HCT116 (cell line): ENCODE measurements at regions not wholly inside any gene's neighbourhood (a gene's known extent, or its start where the extent isn't known, plus 50 kb on each side); places are given as distances from the start of the nearest gene placed in this dataset.

Experiments
- EGR1 ChIP-seq: IDR thresholded peaks from 2 replicates; pipeline ENCODE4 v1.6.1; 2012; ENCODE audit warnings: low read depth
- POLR2A ChIP-seq: IDR thresholded peaks from 2 replicates; pipeline ENCODE4 v1.7.0; 2011; ENCODE audit warnings: borderline replicate concordance; ENCODE audit not compliant: insufficient read depth, insufficient read length; ENCODE audit errors: extremely low read depth
- POLR2AphosphoS5 ChIP-seq: IDR thresholded peaks from 2 replicates; pipeline ENCODE4 v1.6.1; 2011; ENCODE audit warnings: mild to moderate bottlenecking, low read depth, low read length, moderate library complexity
- ZNF274 ChIP-seq: fragments of 200-500 bp; sonication (Bioruptor generic); IDR thresholded peaks from 2 replicates; pipeline ENCODE4 v1.6.1; 2014; ENCODE audit warnings: mild to moderate bottlenecking, low read depth, low read length, inconsistent platforms
- TF ChIP-seq, protein P1 (sequence below), 3 experiments: fragments of 200-600 bp in 1 of 3; sonication (generic) in 1 of 3; IDR thresholded peaks in 2 of 3; conservative IDR thresholded peaks in 1 of 3; 2 replicates each; pipeline ENCODE4 v1.5.1; 2012 to 2017; ENCODE audit warnings: low read depth in 2 of 3, low read length in 2 of 3, antibody characterized with exemption in 1 of 3, borderline replicate concordance in 1 of 3, control low read depth in 1 of 3, mild to moderate bottlenecking in 1 of 3, mixed read lengths in 1 of 3, mixed run types in 1 of 3, moderate library complexity in 1 of 3; ENCODE audit not compliant: insufficient read depth in 1 of 3

DNA sequence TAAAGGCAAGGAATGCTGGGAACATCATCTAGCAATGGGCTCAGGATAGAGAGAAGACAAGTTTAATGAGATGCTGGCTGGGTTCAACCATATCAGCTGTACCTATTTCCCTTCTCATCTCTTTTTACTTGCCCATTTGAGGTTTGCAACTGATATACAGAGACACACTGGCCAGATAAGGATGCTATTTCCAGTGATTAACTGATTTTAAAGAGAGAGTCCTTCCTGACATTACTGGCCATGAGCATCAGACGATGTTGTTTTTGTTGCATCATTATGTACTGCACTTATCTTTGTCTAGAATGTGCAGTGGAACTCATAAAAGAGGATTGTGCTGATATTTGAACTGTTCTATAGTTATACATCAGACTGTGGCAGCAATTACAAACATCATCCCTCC, 252.7 kb downstream of the BTBD3 start:
- TF ChIP-seq POLR2A (no peak), ZNF274 (no peak), POLR2AphosphoS5 (no peak), EGR1 (no peak)
- TF ChIP-seq, protein P1, sequence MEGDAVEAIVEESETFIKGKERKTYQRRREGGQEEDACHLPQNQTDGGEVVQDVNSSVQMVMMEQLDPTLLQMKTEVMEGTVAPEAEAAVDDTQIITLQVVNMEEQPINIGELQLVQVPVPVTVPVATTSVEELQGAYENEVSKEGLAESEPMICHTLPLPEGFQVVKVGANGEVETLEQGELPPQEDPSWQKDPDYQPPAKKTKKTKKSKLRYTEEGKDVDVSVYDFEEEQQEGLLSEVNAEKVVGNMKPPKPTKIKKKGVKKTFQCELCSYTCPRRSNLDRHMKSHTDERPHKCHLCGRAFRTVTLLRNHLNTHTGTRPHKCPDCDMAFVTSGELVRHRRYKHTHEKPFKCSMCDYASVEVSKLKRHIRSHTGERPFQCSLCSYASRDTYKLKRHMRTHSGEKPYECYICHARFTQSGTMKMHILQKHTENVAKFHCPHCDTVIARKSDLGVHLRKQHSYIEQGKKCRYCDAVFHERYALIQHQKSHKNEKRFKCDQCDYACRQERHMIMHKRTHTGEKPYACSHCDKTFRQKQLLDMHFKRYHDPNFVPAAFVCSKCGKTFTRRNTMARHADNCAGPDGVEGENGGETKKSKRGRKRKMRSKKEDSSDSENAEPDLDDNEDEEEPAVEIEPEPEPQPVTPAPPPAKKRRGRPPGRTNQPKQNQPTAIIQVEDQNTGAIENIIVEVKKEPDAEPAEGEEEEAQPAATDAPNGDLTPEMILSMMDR (IDR thresholded peaks at IDR 0.05 in 2 of 3, conservative IDR thresholded peaks at IDR 0.05 in 1 of 3; ENCODE audit: borderline replicate concordance in 1 of 3, insufficient read depth in 1 of 3, low read depth in 2 of 3, low read length in 2 of 3) = no peak
